HL-60 (cell line): ENCODE measurements at regions not wholly inside any gene's neighbourhood (a gene's known extent, or its start where the extent isn't known, plus 50 kb on each side); places are given as distances from the start of the nearest gene placed in this dataset.

ENCODE experiments used
- REST ChIP-seq: IDR thresholded peaks from 2 replicates; pipeline ENCODE4 v1.6.1; 2012; ENCODE audit warnings: low read depth; ENCODE audit not compliant: insufficient replicate concordance
- TF ChIP-seq, protein P1 (sequence below): IDR thresholded peaks from one replicate; pipeline ENCODE4 v1.5.1; 2011; ENCODE audit warnings: low read length, control low read depth, inconsistent platforms; ENCODE audit not compliant: insufficient read depth

DNA sequence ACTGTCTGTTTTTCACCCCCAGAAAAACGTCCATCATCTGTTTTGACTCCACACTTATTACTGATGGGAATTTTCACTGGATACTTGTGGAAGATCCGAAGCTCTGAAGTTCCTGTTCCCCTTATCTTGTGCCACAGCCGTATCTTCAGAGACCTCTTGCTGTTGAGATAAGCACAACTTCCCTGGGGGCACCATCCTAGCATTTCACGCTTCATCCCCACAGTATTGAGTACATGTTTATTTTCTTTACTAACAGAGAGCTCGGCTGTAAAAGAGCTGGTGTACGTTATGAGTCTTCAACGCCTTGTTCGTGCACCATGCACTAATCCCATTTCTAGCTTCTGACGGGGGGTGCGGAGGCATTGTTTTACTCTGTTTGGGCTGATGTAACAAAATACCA, 813.6 kb upstream of the EEF2KMT start:
- TF ChIP-seq, protein P1, sequence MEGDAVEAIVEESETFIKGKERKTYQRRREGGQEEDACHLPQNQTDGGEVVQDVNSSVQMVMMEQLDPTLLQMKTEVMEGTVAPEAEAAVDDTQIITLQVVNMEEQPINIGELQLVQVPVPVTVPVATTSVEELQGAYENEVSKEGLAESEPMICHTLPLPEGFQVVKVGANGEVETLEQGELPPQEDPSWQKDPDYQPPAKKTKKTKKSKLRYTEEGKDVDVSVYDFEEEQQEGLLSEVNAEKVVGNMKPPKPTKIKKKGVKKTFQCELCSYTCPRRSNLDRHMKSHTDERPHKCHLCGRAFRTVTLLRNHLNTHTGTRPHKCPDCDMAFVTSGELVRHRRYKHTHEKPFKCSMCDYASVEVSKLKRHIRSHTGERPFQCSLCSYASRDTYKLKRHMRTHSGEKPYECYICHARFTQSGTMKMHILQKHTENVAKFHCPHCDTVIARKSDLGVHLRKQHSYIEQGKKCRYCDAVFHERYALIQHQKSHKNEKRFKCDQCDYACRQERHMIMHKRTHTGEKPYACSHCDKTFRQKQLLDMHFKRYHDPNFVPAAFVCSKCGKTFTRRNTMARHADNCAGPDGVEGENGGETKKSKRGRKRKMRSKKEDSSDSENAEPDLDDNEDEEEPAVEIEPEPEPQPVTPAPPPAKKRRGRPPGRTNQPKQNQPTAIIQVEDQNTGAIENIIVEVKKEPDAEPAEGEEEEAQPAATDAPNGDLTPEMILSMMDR, result no peak
- no peak for TF ChIP-seq REST
